IPS-18c (cell line): ENCODE measurements at regions not wholly inside any gene's neighbourhood (a gene's known extent, or its start where the extent isn't known, plus 50 kb on each side); places are given as distances from the start of the nearest gene placed in this dataset.
"Not testable (repeated sequence)": the region's sequence is repeated elsewhere in the genome, so short reads cannot be mapped to it uniquely, and the experiment has no call there.

Source experiments
- H3K4me3 ChIP-seq: 2 replicates; pipeline ENCODE4 v1.7.0; 2013; ENCODE audit warnings: low read depth, mild to moderate bottlenecking, low read length, moderate library complexity; ENCODE audit not compliant: insufficient read depth
- H3K9me3 ChIP-seq: one replicate; pipeline ENCODE4 v1.6.1; 2013; ENCODE audit warnings: mild to moderate bottlenecking, low read length, moderate library complexity; ENCODE audit not compliant: control insufficient read depth, insufficient read depth

- H3K9me3 ChIP-seq: no peaks in the 10 kb centered on the region
- no peak overlapping the region for H3K4me3 ChIP-seq
Measured at GRCh38 chr1:55775007-55775406, 559.8 kb upstream of the USP24 start.

GRCh38 chr1:55774446-55774845, 559.3 kb upstream of the USP24 start:
- H3K4me3 ChIP-seq: no peak overlapping the region

GRCh38 chr1:55773211-55773940, 558.2 kb upstream of the USP24 start:
- no peaks in the 10 kb centered on the region for H3K9me3 ChIP-seq

More at GRCh38 chr1:55774446-55774845, 559.3 kb upstream of the USP24 start:
- H3K9me3 ChIP-seq: no peaks in the 10 kb centered on the region

GRCh38 chr1:55768327-55768952, 553.3 kb upstream of the USP24 start:
- H3K9me3 ChIP-seq: no peaks in the 10 kb centered on the region
- no peak overlapping the region for H3K4me3 ChIP-seq

More at GRCh38 chr1:55773211-55773940, 558.2 kb upstream of the USP24 start:
- H3K4me3 ChIP-seq: no peak overlapping the region

GRCh38 chr1:55767171-55767570, 552.0 kb upstream of the USP24 start:
- Histone ChIP-seq H3K9me3 (no peaks in the 10 kb centered on the region), H3K4me3 (no peak overlapping the region)

- H3K9me3 ChIP-seq, H3K4me3 ChIP-seq: not testable (repeated sequence)
Measured at GRCh38 chr1:55765505-55765904, 550.3 kb upstream of the USP24 start.

- Histone ChIP-seq H3K4me3 (no peak overlapping the region), H3K9me3 (no peaks in the 10 kb centered on the region)
Measured at GRCh38 chr1:55751776-55752175, 536.6 kb upstream of the USP24 start.

- no peaks in the 10 kb centered on the region for H3K9me3 ChIP-seq
- no peak overlapping the region for H3K4me3 ChIP-seq
Measured at GRCh38 chr1:55750628-55750995, 535.4 kb upstream of the USP24 start.

- Histone ChIP-seq H3K9me3 (no peaks in the 10 kb centered on the region), H3K4me3 (no peak overlapping the region)
Measured at GRCh38 chr1:55749975-55750627, 534.9 kb upstream of the USP24 start.

GRCh38 chr1:55747408-55747841, 532.3 kb upstream of the USP24 start:
- Histone ChIP-seq H3K9me3 (no peaks in the 10 kb centered on the region), H3K4me3 (no peak overlapping the region)

- no peak overlapping the region for H3K4me3 ChIP-seq
- H3K9me3 ChIP-seq: no peaks in the 10 kb centered on the region
Measured at GRCh38 chr1:55746710-55747109, 531.5 kb upstream of the USP24 start.

- no peak overlapping the region for H3K4me3 ChIP-seq
- H3K9me3 ChIP-seq: no peaks in the 10 kb centered on the region
Measured at GRCh38 chr1:55741516-55741915, 526.4 kb upstream of the USP24 start.

GRCh38 chr1:55735106-55735505, 519.9 kb upstream of the USP24 start:
- Histone ChIP-seq H3K4me3 (no peak overlapping the region), H3K9me3 (no peaks in the 10 kb centered on the region)

- H3K9me3 ChIP-seq: peaks cover 2% of the 10 kb centered on the region
- no peak overlapping the region for H3K4me3 ChIP-seq
Measured at GRCh38 chr1:55726994-55727393, 511.8 kb upstream of the USP24 start.

GRCh38 chr1:55725378-55725777, 510.2 kb upstream of the USP24 start:
- H3K9me3 ChIP-seq: peaks cover 2% of the 10 kb centered on the region
- no peak overlapping the region for H3K4me3 ChIP-seq

GRCh38 chr1:55724551-55725325, 509.6 kb upstream of the USP24 start:
- Histone ChIP-seq H3K9me3 (peaks cover 2% of the 10 kb centered on the region), H3K4me3 (no peak overlapping the region)

- Histone ChIP-seq H3K9me3 (peaks cover 2% of the 10 kb centered on the region), H3K4me3 (no peak overlapping the region)
Measured at GRCh38 chr1:55723001-55723400, 507.8 kb upstream of the USP24 start.
